ENCODE measurements at regions not wholly inside any gene's neighbourhood (a gene's known extent, or its start where the extent isn't known, plus 50 kb on each side); places are given as distances from the start of the nearest gene placed in this dataset.
"Not testable (repeated sequence)": the region's sequence is repeated elsewhere in the genome, so short reads cannot be mapped to it uniquely, and the experiment has no call there.

GRCh38 chrX:28408017-28408723, 179.1 kb upstream of the IL1RAPL1 start:
- DNase-seq (ENCODE audit: low read depth): no peak

- peak; percentile 2 for DNase-seq (ENCODE audit: low read depth)
Measured at GRCh38 chrX:28398342-28398741, 188.9 kb upstream of the IL1RAPL1 start.

GRCh38 chrX:28391528-28391927, 195.7 kb upstream of the IL1RAPL1 start:
- DNase-seq (ENCODE audit: low read depth): peak; percentile 44

DNA sequence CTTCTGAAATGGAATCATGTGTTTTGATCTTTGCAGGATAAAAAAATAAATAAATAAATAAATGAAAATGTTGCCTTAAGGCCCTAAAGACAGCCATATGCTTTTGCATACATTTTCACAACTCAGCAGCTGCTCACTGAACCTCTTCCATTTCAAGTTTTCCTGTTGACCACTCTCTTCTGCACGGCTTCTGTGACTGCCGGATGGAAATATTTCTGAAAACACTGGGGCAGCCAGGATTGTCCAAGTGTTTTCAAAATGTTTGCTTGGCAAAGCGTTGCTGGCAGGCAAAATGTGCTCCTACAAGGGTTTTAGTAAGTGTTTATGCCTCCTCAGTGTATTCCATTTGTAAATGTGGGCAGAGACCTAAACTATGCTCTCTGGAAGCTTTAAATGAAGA, 208.1 kb upstream of the IL1RAPL1 start:
- no peak for DNase-seq (ENCODE audit: low read depth)

DNA sequence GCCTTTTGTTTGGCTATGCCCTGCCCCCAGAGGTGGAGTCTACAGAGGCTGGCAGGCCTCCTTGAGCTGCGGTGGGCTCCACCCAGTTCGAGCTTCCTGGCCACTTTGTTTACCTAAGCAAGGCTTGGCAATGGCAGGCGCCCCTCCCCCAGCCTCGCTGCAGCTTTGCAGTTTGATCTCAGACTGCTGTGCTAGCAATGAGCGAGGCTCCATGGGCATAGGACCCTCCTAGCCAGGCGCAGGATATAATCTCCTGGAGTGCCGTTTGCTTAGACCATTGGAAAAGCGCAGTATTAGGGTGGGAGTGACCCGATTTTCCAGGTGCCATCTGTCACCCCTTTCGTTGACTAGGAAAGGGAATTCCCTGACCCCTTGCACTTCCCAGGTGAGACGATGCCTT, 219.6 kb upstream of the IL1RAPL1 start:
- DNase-seq (ENCODE audit: low read depth): not testable (repeated sequence)

- DNase-seq (ENCODE audit: low read depth): no peak
Measured at GRCh38 chrX:28351801-28352200, 235.4 kb upstream of the IL1RAPL1 start.

- DNase-seq (ENCODE audit: low read depth): no peak
Measured at GRCh38 chrX:28349888-28350287, 237.4 kb upstream of the IL1RAPL1 start.

DNA sequence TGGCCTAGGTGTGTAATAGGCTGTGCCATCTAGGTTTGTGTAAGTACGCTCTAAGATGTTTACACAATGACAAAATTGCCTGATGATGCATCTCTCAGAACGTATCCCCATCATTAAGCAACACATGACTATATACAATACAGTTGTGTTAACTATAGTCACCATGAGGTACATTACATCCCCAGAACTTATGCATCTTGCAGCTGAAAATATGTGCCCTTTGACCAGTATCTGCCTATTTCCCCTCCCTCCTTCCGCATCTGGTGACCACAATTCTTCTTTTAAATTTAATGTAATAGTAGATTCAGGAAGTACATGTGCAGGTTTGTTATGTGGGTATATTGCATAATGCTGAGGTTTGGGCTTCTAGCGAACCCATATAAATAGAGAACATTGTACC, 239.8 kb upstream of the IL1RAPL1 start:
- DNase-seq (ENCODE audit: low read depth): no peak

- DNase-seq (ENCODE audit: low read depth): no peak
Measured at GRCh38 chrX:28329156-28329555, 258.1 kb upstream of the IL1RAPL1 start.

DNA sequence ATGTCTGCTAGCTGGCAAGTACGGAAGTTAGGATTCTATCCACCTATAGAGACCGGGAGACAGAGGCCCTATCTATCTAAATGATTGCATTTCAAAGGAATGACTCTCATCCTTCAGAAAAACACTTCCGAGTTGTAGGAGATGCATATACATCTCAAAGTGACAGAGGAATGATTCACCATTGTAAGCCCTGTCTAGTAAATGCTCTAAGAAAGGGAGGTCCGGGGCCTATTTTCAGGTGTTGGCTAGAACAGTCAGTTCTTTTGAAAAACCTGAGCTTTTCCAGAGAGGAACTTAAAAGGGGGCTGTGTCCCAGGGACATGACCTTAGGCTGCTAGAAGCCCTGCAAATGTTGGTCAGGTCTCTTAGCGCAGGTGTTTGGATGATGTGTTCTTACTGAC, 262.9 kb upstream of the IL1RAPL1 start:
- DNase-seq (ENCODE audit: low read depth): no peak

- no peak for DNase-seq (ENCODE audit: low read depth)
Measured at GRCh38 chrX:28321286-28321685, 266.0 kb upstream of the IL1RAPL1 start.

DNA sequence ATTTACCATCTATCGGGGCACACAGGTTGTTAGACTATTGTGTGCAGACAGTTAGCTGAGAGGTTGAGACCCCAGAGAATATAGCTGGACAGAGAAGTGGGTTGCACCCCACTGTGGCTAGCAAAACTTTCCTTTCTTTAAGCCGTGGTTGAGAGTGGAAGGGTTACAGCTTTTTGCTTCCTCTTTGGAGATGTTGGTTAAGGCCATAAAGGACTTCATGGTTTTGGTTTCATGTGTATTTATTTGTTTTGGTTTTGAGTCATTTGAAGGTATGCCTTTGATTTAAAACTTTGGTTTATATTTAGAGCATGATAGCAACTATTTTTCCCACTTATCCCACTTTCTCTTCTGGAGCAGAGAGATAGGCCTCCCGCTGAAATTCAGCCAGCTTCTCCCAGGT, 274.3 kb upstream of the IL1RAPL1 start:
- DNase-seq (ENCODE audit: low read depth): no peak

- DNase-seq (ENCODE audit: low read depth): no peak
Measured at GRCh38 chrX:28312259-28312658, 275.0 kb upstream of the IL1RAPL1 start.

GRCh38 chrX:28311466-28311865, 275.8 kb upstream of the IL1RAPL1 start:
- no peak for DNase-seq (ENCODE audit: low read depth)

- DNase-seq (ENCODE audit: low read depth): no peak
Measured at GRCh38 chrX:28303486-28303885, 283.8 kb upstream of the IL1RAPL1 start.

- no peak for DNase-seq (ENCODE audit: low read depth)
Measured at GRCh38 chrX:28278726-28279125, 297.5 kb upstream of the DCAF8L1 start.

GRCh38 chrX:28278251-28278650, 297.0 kb upstream of the DCAF8L1 start:
- DNase-seq (ENCODE audit: low read depth): no peak

GRCh38 chrX:28273736-28274135, 292.5 kb upstream of the DCAF8L1 start:
- DNase-seq (ENCODE audit: low read depth): no peak

GRCh38 chrX:28246675-28247074, 265.4 kb upstream of the DCAF8L1 start:
- DNase-seq (ENCODE audit: low read depth): no peak

GRCh38 chrX:28229217-28229616, 248.0 kb upstream of the DCAF8L1 start:
- DNase-seq (ENCODE audit: low read depth): no peak

- no peak for DNase-seq (ENCODE audit: low read depth)
Measured at GRCh38 chrX:28225513-28225912, 244.3 kb upstream of the DCAF8L1 start.

- no peak for DNase-seq (ENCODE audit: low read depth)
Measured at GRCh38 chrX:28223991-28224390, 242.7 kb upstream of the DCAF8L1 start.

DNA sequence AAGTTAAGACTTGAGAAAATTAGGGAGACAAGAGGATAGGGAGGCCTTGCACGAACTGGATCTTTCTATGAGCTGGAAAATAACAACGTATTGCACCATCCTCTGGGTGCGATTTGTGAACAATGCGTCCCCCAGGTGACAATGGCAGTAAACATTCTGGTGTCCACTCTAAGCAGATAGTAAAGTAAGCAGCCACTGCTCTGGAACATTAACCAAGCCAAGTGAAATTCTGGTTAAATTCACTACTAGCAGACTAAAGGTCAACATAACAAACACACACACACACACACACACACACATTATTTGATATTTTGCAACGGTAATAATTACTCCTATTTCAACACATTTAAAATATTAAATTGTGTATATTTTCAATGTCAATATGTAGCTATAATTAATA, 242.2 kb upstream of the DCAF8L1 start:
- no peak for DNase-seq (ENCODE audit: low read depth)

- DNase-seq (ENCODE audit: low read depth): no peak
Measured at GRCh38 chrX:28205905-28206304, 224.7 kb upstream of the DCAF8L1 start.
